CD14-positive monocyte (primary cell): ENCODE measurements at regions not wholly inside any gene's neighbourhood (a gene's known extent, or its start where the extent isn't known, plus 50 kb on each side); places are given as distances from the start of the nearest gene placed in this dataset.

ENCODE experiments used
- DNase-seq, 3 donors: peaks; one replicate each; pipeline ENCODE4 v3.0.0-alpha.2; 2011 to 2022
- H2AFZ ChIP-seq: 2 replicates; pipeline ENCODE4 v1.6.0; 2012; ENCODE audit warnings: mild to moderate bottlenecking, low read depth, low read length, inconsistent platforms; ENCODE audit not compliant: insufficient read depth, poor library complexity, severe bottlenecking
- H3K27ac ChIP-seq, 2 donors: 1 replicate in 1 of 2; 2 replicates in 1 of 2; pipeline ENCODE4 v1.5.1; 2012 to 2013; ENCODE audit warnings: low read length in 2 of 2, control low read depth in 1 of 2, inconsistent platforms in 1 of 2, low read depth in 1 of 2, mild to moderate bottlenecking in 1 of 2
- H3K27me3 ChIP-seq, 2 donors: one replicate each; pipeline versions ENCODE4 v1.6.0 to v1.6.1; 2011 to 2013; ENCODE audit warnings: low read length in 2 of 2; ENCODE audit not compliant: control insufficient read depth in 2 of 2, insufficient read depth in 2 of 2
- H3K36me3 ChIP-seq, 2 donors: replicated peaks in 1 of 2; 1 replicate in 1 of 2; 2 replicates in 1 of 2; pipeline versions ENCODE4 v1.5.1 to v1.6.1; 2012 to 2013; ENCODE audit warnings: low read length in 2 of 2, control low read depth in 1 of 2, inconsistent platforms in 1 of 2, mild to moderate bottlenecking in 1 of 2; ENCODE audit not compliant: insufficient read depth in 2 of 2, control insufficient read depth in 1 of 2
- H3K4me1 ChIP-seq, 2 donors: 1 replicate in 1 of 2; 2 replicates in 1 of 2; pipeline versions ENCODE4 v1.5.1 to v1.6.1; 2012 to 2013; ENCODE audit warnings: low read length in 2 of 2, control low read depth in 1 of 2, inconsistent platforms in 1 of 2, mild to moderate bottlenecking in 1 of 2, moderate library complexity in 1 of 2; ENCODE audit not compliant: insufficient read depth in 2 of 2, control insufficient read depth in 1 of 2
- H3K4me2 ChIP-seq: replicated peaks from 2 replicates; pipeline ENCODE3; 2012; ENCODE audit warnings: low read length, moderate library complexity, mild to moderate bottlenecking; ENCODE audit not compliant: poor library complexity, severe bottlenecking; ENCODE audit errors: extremely low read depth
- H3K4me3 ChIP-seq, 3 experiments: fragments of 200-600 bp in 1 of 3; sonication (generic) in 1 of 3; replicated peaks in 1 of 3; 1 replicate in 2 of 3; 2 replicates in 1 of 3; pipeline ENCODE4 v1.5.1; 2011 to 2013; ENCODE audit warnings: low read length in 3 of 3, mild to moderate bottlenecking in 3 of 3, control low read depth in 2 of 3, low read depth in 2 of 3, inconsistent platforms in 1 of 3, moderate library complexity in 1 of 3
- H3K79me2 ChIP-seq: 2 replicates; pipeline ENCODE4 v1.6.0; 2012; ENCODE audit warnings: mild to moderate bottlenecking, control low read depth, inconsistent platforms, low read length, moderate library complexity; ENCODE audit not compliant: insufficient read depth
- H3K9ac ChIP-seq: 2 replicates; pipeline ENCODE4 v1.6.0; 2017; ENCODE audit warnings: low read length, mild to moderate bottlenecking; ENCODE audit not compliant: insufficient read depth, poor library complexity, severe bottlenecking
- H3K9me3 ChIP-seq, 2 donors: replicated peaks in 1 of 2; 1 replicate in 1 of 2; 2 replicates in 1 of 2; pipeline versions ENCODE4 v1.5.1 to v1.6.1; 2012 to 2013; ENCODE audit warnings: low read length in 2 of 2, control low read depth in 1 of 2; ENCODE audit not compliant: control insufficient read depth in 1 of 2, insufficient read depth in 1 of 2
- H4K20me1 ChIP-seq: 2 replicates; pipeline ENCODE4 v1.6.0; 2012; ENCODE audit warnings: mild to moderate bottlenecking, low read length, control low read depth, moderate library complexity; ENCODE audit not compliant: insufficient read depth
- H3K27ac Mint-ChIP-seq, 7 donors: one replicate each; pipeline ENCODE4 v1.8.0; 2020; ENCODE audit warnings: mild to moderate bottlenecking in 7 of 7, mixed read lengths in 7 of 7, moderate library complexity in 6 of 7, inconsistent platforms in 2 of 7
- H3K27me3 Mint-ChIP-seq, 3 donors: one replicate each; pipeline ENCODE4 v1.8.0; 2021 to 2022; ENCODE audit warnings: low read depth in 3 of 3, mild to moderate bottlenecking in 3 of 3, mixed read lengths in 3 of 3, moderate library complexity in 3 of 3, inconsistent platforms in 1 of 3
- H3K36me3 Mint-ChIP-seq, 2 donors: one replicate each; pipeline ENCODE4 v1.8.0; 2020; ENCODE audit warnings: mixed read lengths in 2 of 2, inconsistent platforms in 1 of 2, mild to moderate bottlenecking in 1 of 2
- H3K4me1 Mint-ChIP-seq: one replicate; pipeline ENCODE4 v1.8.0; 2020; ENCODE audit warnings: mild to moderate bottlenecking, mixed read lengths
- H3K4me3 Mint-ChIP-seq, 2 donors: one replicate each; pipeline ENCODE4 v1.8.0; 2020; ENCODE audit warnings: mild to moderate bottlenecking in 2 of 2, mixed read lengths in 2 of 2, moderate library complexity in 1 of 2
- H3K9me3 Mint-ChIP-seq, 7 donors: one replicate each; pipeline ENCODE4 v1.8.0; 2020 to 2022; ENCODE audit warnings: mixed read lengths in 7 of 7, mild to moderate bottlenecking in 6 of 7, moderate library complexity in 6 of 7, inconsistent platforms in 2 of 7
- WGBS: methylation state at CpG from one replicate; pipeline ENCODE4 v1.1.5; 2013; ENCODE audit warnings: missing lambda C conversion rate; ENCODE audit not compliant: insufficient coverage; 5-methylcytosine and 5-hydroxymethylcytosine counted together
- intact Hi-C, 2 donors: fragments of 100-400 bp; cut with micrococcal nuclease; formaldehyde crosslinking; loops; one replicate each; pipeline versions ENCODE4 v1.15.0 to v1.15.1; 2023
- TF ChIP-seq, protein P1 (sequence below): fragments of 200-600 bp; IDR thresholded peaks from one replicate; pipeline ENCODE4 v1.8.0; 2022; ENCODE audit warnings: antibody characterized with exemption, mild to moderate bottlenecking

DNA sequence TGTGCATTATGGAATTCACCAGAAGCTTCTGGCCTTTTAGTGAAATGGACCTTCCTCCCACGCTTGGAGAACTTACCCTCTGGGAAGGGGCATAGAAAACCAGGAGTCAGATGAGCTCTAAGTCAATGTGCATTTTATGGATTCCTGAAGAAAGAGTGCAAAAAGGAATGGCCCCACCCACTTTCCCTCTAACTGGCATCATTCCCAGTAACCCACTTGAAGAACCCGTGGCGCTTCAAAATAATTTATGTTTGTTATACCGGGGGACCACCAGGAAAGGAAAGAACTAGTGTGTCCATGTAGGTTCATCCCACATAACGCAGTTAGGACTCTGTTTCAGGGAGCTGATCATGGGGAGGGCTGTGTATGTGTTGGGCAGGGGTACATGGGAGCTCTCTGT lies 1153.4 kb downstream of the TMEM121 start:
- no peaks in the 10 kb centered on the region for H3K9me3 ChIP-seq
- H2AFZ ChIP-seq = no peak overlapping the region
- no peaks in the 10 kb centered on the region for H3K4me1 ChIP-seq
- Mint-ChIP-seq H3K27me3 (peaks cover 0 to 2% (median 0%) of the 10 kb centered on the region in 3 donors), H3K4me1 (no peaks in the 10 kb centered on the region), H3K9me3 (no peaks in the 10 kb centered on the region), H3K36me3 (no peaks in the 10 kb centered on the region), H3K27ac (no peak overlapping the region), H3K4me3 (no peak overlapping the region)
- no peaks in the 10 kb centered on the region for H4K20me1 ChIP-seq
- intact Hi-C loops = no loop called here
- 0% methylated on average over 1 of the region's 5 CpGs for WGBS
- H3K36me3 ChIP-seq = no peaks in the 10 kb centered on the region
- TF ChIP-seq, protein P1, sequence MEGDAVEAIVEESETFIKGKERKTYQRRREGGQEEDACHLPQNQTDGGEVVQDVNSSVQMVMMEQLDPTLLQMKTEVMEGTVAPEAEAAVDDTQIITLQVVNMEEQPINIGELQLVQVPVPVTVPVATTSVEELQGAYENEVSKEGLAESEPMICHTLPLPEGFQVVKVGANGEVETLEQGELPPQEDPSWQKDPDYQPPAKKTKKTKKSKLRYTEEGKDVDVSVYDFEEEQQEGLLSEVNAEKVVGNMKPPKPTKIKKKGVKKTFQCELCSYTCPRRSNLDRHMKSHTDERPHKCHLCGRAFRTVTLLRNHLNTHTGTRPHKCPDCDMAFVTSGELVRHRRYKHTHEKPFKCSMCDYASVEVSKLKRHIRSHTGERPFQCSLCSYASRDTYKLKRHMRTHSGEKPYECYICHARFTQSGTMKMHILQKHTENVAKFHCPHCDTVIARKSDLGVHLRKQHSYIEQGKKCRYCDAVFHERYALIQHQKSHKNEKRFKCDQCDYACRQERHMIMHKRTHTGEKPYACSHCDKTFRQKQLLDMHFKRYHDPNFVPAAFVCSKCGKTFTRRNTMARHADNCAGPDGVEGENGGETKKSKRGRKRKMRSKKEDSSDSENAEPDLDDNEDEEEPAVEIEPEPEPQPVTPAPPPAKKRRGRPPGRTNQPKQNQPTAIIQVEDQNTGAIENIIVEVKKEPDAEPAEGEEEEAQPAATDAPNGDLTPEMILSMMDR = no peak
- H3K4me2 ChIP-seq = no peak overlapping the region
- no peak overlapping the region for H3K4me3 ChIP-seq
- H3K79me2 ChIP-seq = no peaks in the 10 kb centered on the region
- no peaks in the 10 kb centered on the region for H3K27me3 ChIP-seq
- H3K27ac ChIP-seq = no peak overlapping the region
- no peak for DNase-seq
- H3K9ac ChIP-seq = no peak overlapping the region

- intact Hi-C loops = no loop called here
- H3K36me3 ChIP-seq = no peaks in the 10 kb centered on the region
These were observed 1154.8 kb downstream of the TMEM121 start for GRCh38 chr14:106681161-106681560.

More at GRCh38 chr14:106681161-106681560, 1154.8 kb downstream of the TMEM121 start:
- no peaks in the 10 kb centered on the region for H3K4me1 ChIP-seq
- H3K27ac ChIP-seq = no peak overlapping the region
- H3K9me3 ChIP-seq = no peaks in the 10 kb centered on the region
- no peaks in the 10 kb centered on the region for H3K79me2 ChIP-seq
- H3K9me3 Mint-ChIP-seq = no peaks in the 10 kb centered on the region
- no CpG with 5 or more reads among the region's 8 CpGs for WGBS
- no peaks in the 10 kb centered on the region for H4K20me1 ChIP-seq
- H3K27ac Mint-ChIP-seq = no peak overlapping the region
- no peak overlapping the region for H2AFZ ChIP-seq
- no peaks in the 10 kb centered on the region for H3K27me3 ChIP-seq
- H3K4me2 ChIP-seq = no peak overlapping the region
- no peak overlapping the region for H3K4me3 ChIP-seq
- TF ChIP-seq, protein P1 = no peak
- H3K27me3 Mint-ChIP-seq = peaks cover 0 to 2% (median 0%) of the 10 kb centered on the region in 3 donors
- H3K4me1 Mint-ChIP-seq = no peaks in the 10 kb centered on the region
- no peak for DNase-seq
- no peaks in the 10 kb centered on the region for H3K36me3 Mint-ChIP-seq
- H3K9ac ChIP-seq = no peak overlapping the region
- H3K4me3 Mint-ChIP-seq = no peak overlapping the region
